ENCODE measurements at regions not wholly inside any gene's neighbourhood (a gene's known extent, or its start where the extent isn't known, plus 50 kb on each side); places are given as distances from the start of the nearest gene placed in this dataset.

DNA sequence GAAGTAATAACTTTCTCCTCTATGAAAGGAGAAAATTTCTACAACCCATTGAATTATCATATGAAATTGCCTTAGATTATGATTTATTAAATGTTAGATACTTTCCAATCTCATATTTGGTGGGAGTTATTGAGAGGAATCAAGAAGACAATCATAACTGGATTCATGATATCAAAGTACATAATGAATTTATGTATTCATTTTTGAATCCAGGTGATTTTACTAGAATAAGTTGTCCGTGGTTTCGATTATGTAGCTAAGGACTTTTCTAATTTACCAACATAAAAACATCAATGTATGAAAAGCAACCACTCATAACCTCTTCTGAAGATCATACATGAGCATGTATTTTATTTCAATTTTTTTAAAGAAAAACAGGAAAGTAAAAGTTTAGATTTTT is 1225.0 kb upstream of the MIR17HG start:
- Histone ChIP-seq H3K9me1 (ENCODE audit: control insufficient read depth, insufficient read depth, low read length) (no peaks in the 10 kb centered on the region), H4K20me1 (replicated peaks; ENCODE audit: control insufficient read depth, insufficient read depth, low read length) (no peaks in the 10 kb centered on the region), H3K36me3 (ENCODE audit: control insufficient read depth, insufficient read depth, low read length) (no peaks in the 10 kb centered on the region), H3K79me2 (ENCODE audit: control insufficient read depth, insufficient read depth, low read length) (no peaks in the 10 kb centered on the region), H2AFZ (ENCODE audit: low read depth, low read length) (no peak overlapping the region), H3K27me3 (ENCODE audit: control insufficient read depth in 2 of 2, insufficient read depth in 2 of 2, low read length in 2 of 2) (no peaks in the 10 kb centered on the region), H3K27ac (ENCODE audit: extremely low read depth, low read depth, low read length) (no peak overlapping the region), H3K4me2 (ENCODE audit: insufficient read depth, low read length) (no peak overlapping the region), H3K4me3 (no peak overlapping the region), H3K9me3 (replicated peaks; ENCODE audit: control insufficient read depth, insufficient read depth, low read depth, low read length) (no peaks in the 10 kb centered on the region), H3K4me1 (replicated peaks in 1 of 2; ENCODE audit: control insufficient read depth in 2 of 2, insufficient read depth in 2 of 2, low read length in 2 of 2) (no peaks in the 10 kb centered on the region), H3K9ac (ENCODE audit: insufficient read depth in 1 of 2, low read depth in 2 of 2, low read length in 2 of 2) (no peak overlapping the region)
- ATAC-seq (no peak), FAIRE-seq (no peak), DNase-seq (ENCODE audit: extremely low read depth in 1 of 4, low spot score in 3 of 4) (no peak)
- no peak for TF ChIP-seq FOXK1 (CRISPR knock-in tag; IDR thresholded peaks at IDR 0.05; ENCODE audit: borderline replicate concordance)
- TF ChIP-seq MCM2 (IDR thresholded peaks at IDR 0.05; ENCODE audit: low read depth): no peak
- TF ChIP-seq, protein P1, sequence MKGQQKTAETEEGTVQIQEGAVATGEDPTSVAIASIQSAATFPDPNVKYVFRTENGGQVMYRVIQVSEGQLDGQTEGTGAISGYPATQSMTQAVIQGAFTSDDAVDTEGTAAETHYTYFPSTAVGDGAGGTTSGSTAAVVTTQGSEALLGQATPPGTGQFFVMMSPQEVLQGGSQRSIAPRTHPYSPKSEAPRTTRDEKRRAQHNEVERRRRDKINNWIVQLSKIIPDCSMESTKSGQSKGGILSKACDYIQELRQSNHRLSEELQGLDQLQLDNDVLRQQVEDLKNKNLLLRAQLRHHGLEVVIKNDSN (CRISPR knock-in tag; IDR thresholded peaks at IDR 0.05): no peak
- TF ChIP-seq TFAM (CRISPR knock-in tag; conservative IDR thresholded peaks at IDR 0.05): peak; percentile 91; the same call in 1 of the 2 replicates
- no peak for TF ChIP-seq KAT8 (IDR thresholded peaks at IDR 0.05; ENCODE audit: low read depth)
- no peak for TF ChIP-seq CREM (IDR thresholded peaks at IDR 0.05; ENCODE audit: low read depth)
- no peak for TF ChIP-seq PYGO2 (tag; IDR thresholded peaks at IDR 0.05)
- peak; percentile 15; the same call in 1 of the 2 replicates for TF ChIP-seq ZNF507 (tag; conservative IDR thresholded peaks at IDR 0.05)
- no peak for TF ChIP-seq ERF (CRISPR knock-in tag; IDR thresholded peaks at IDR 0.05)
- no TSS peak for BruUV-seq (replicated peaks)
- intact Hi-C loops (cut with micrococcal nuclease) (no loop called here), in situ Hi-C loops (cut with MboI) (no loop called here)
- CTCF ChIA-PET (ENCODE audit: low intra/inter-chr PET ratio): no interaction called here
- POLR2A ChIA-PET: interaction anchor here (0.6 kb wide), 1 partner anchor 226 kb away, joined by 3 read pairs; no protein-coding TSS in a partner anchor
- WGBS (ENCODE audit: insufficient coverage, low coverage, missing lambda C conversion rate): under 1% methylated on average over 2 of the region's 2 CpGs

Measured in K562 (cell line).